Fibroblast of skin of left biceps (primary cell): ENCODE measurements at regions not wholly inside any gene's neighbourhood (a gene's known extent, or its start where the extent isn't known, plus 50 kb on each side); places are given as distances from the start of the nearest gene placed in this dataset.

Experiments used
- DNase-seq, 2 experiments: peaks; one replicate each; pipeline ENCODE4 v3.0.0-alpha.2; 2013; ENCODE audit warnings: low read depth in 2 of 2

GRCh38 chr20:60986506-60987156 lies 265.4 kb upstream of the CDH4 start:
- no peak for DNase-seq

GRCh38 chr20:60990061-60990460 lies 262.0 kb upstream of the CDH4 start:
- no peak for DNase-seq

- DNase-seq = no peak
Measured at GRCh38 chr20:60990643-60991042, 261.4 kb upstream of the CDH4 start.

- DNase-seq = no peak
Measured at GRCh38 chr20:60993433-60994044, 258.5 kb upstream of the CDH4 start.

GRCh38 chr20:60999250-60999649 lies 252.8 kb upstream of the CDH4 start:
- no peak for DNase-seq

GRCh38 chr20:61002090-61002489 lies 250.0 kb upstream of the CDH4 start:
- no peak for DNase-seq

- DNase-seq = no peak
Measured at GRCh38 chr20:61014491-61014890, 237.6 kb upstream of the CDH4 start.

- no peak for DNase-seq
Measured at GRCh38 chr20:61015602-61016001, 236.5 kb upstream of the CDH4 start.

GRCh38 chr20:61019322-61019721 lies 232.7 kb upstream of the CDH4 start:
- no peak for DNase-seq

GRCh38 chr20:61023612-61024011 lies 228.4 kb upstream of the CDH4 start:
- DNase-seq = no peak

- no peak for DNase-seq
Measured at GRCh38 chr20:61024390-61024789, 227.7 kb upstream of the CDH4 start.

GRCh38 chr20:61025536-61025935 lies 226.5 kb upstream of the CDH4 start:
- no peak for DNase-seq

- no peak for DNase-seq
Measured at GRCh38 chr20:61026173-61026572, 225.9 kb upstream of the CDH4 start.

- DNase-seq = no peak
Measured at GRCh38 chr20:61026731-61027130, 225.3 kb upstream of the CDH4 start.

GRCh38 chr20:61027218-61027617 lies 224.8 kb upstream of the CDH4 start:
- no peak for DNase-seq

- no peak for DNase-seq
Measured at GRCh38 chr20:61030130-61030529, 221.9 kb upstream of the CDH4 start.

GRCh38 chr20:61031101-61031830 lies 220.8 kb upstream of the CDH4 start:
- no peak for DNase-seq

GRCh38 chr20:61037498-61037897 lies 214.6 kb upstream of the CDH4 start:
- DNase-seq = no peak

GRCh38 chr20:61041481-61041880 lies 210.6 kb upstream of the CDH4 start:
- DNase-seq = no peak

GRCh38 chr20:61042506-61043385 lies 209.3 kb upstream of the CDH4 start:
- DNase-seq = no peak

- DNase-seq = no peak
Measured at GRCh38 chr20:61043681-61044080, 208.4 kb upstream of the CDH4 start.

GRCh38 chr20:61044499-61044898 lies 207.6 kb upstream of the CDH4 start:
- no peak for DNase-seq
